Panc1 (cell line): ENCODE measurements at regions not wholly inside any gene's neighbourhood (a gene's known extent, or its start where the extent isn't known, plus 50 kb on each side); places are given as distances from the start of the nearest gene placed in this dataset.

Experiments used
- ATAC-seq: fragments of 200-7000 bp; cut with Tn5 transposase; 2 replicates; pipeline ENCODE4 v1.9.1; 2020; ENCODE audit warnings: mild to moderate bottlenecking, moderate library complexity
- BruUV-seq: library from RNA; stranded (reverse); fragments of 400-500 nt; replicated peaks from 2 replicates; lab custom pipeline; 2021; lab: Mats Ljungman, UMichigan
- CTCF ChIA-PET: fragments of 300-600 bp; sonication (Branson Sonifier 250); formaldehyde crosslinking; loops from one replicate; lab custom pipeline; 2022; ENCODE audit warnings: antibody characterized with exemption; lab: Charles Lee
- POLR2A ChIA-PET: fragments of 300-600 bp; sonication (Branson Sonifier 250); formaldehyde crosslinking; loops from one replicate; lab custom pipeline; 2022; ENCODE audit warnings: antibody characterized with exemption; lab: Charles Lee
- DNase-seq: peaks from one replicate; pipeline ENCODE4 v3.0.0-alpha.2; 2010; ENCODE audit warnings: low read depth, low spot score
- H3K27ac ChIP-seq: 2 replicates; pipeline ENCODE4 v1.5.1; 2011; ENCODE audit warnings: mild to moderate bottlenecking, low read length, inconsistent platforms
- H3K27me3 ChIP-seq: fragments of 200-500 bp; sonication (Bioruptor generic); 2 replicates; pipeline ENCODE4 v1.6.0; 2014; ENCODE audit warnings: low read length, inconsistent platforms; ENCODE audit not compliant: control insufficient read depth, insufficient read depth
- H3K36me3 ChIP-seq: fragments of 200-500 bp; sonication (Bioruptor generic); 2 replicates; pipeline ENCODE4 v1.5.1; 2014; ENCODE audit warnings: inconsistent platforms, mild to moderate bottlenecking, low read length, moderate library complexity; ENCODE audit not compliant: control insufficient read depth, insufficient read depth
- H3K4me1 ChIP-seq: 2 replicates; pipeline ENCODE4 v1.5.1; 2011; ENCODE audit warnings: inconsistent platforms, mild to moderate bottlenecking, low read length, moderate library complexity; ENCODE audit not compliant: control insufficient read depth, insufficient read depth
- H3K4me3 ChIP-seq, 2 experiments: 2 replicates each; pipeline ENCODE4 v1.5.1; 2011 to 2012; ENCODE audit warnings: low read depth in 2 of 2, low read length in 2 of 2, mild to moderate bottlenecking in 2 of 2, inconsistent platforms in 1 of 2, moderate library complexity in 1 of 2
- H3K9me3 ChIP-seq: fragments of 200-500 bp; sonication (Bioruptor generic); 2 replicates; pipeline ENCODE4 v1.5.1; 2014; ENCODE audit warnings: low read depth, mild to moderate bottlenecking, inconsistent platforms, low read length, moderate library complexity; ENCODE audit not compliant: control insufficient read depth, insufficient read depth
- CTCF ChIP-seq: fragments of 450-650 bp; IDR thresholded peaks from 2 replicates; pipeline ENCODE4 v1.5.1; 2017; ENCODE audit warnings: mild to moderate bottlenecking
- POLR2AphosphoS5 ChIP-seq: IDR thresholded peaks from 2 replicates; pipeline ENCODE4 v1.6.1; 2012; ENCODE audit warnings: mild to moderate bottlenecking, low read depth, low read length, moderate library complexity
- REST ChIP-seq, 2 experiments: IDR thresholded peaks; 2 replicates each; pipeline ENCODE4 v1.6.1; 2011 to 2012; ENCODE audit warnings: low read depth in 2 of 2, control low read depth in 1 of 2, low read length in 1 of 2, mild to moderate bottlenecking in 1 of 2, moderate library complexity in 1 of 2; ENCODE audit not compliant: insufficient read depth in 1 of 2
- SIN3A ChIP-seq: IDR thresholded peaks from 2 replicates; pipeline ENCODE4 v1.6.1; 2012; ENCODE audit warnings: low read depth, mild to moderate bottlenecking, low read length, moderate library complexity, borderline replicate concordance; ENCODE audit not compliant: insufficient read depth
- TCF7L2 ChIP-seq: IDR thresholded peaks from 2 replicates; pipeline ENCODE4 v1.6.1; 2011; ENCODE audit warnings: mild to moderate bottlenecking, low read depth, low read length, inconsistent platforms
- in situ Hi-C: cut with HindIII; loops from 2 replicates; pipeline ENCODE4 v1.10.0; 2016; ENCODE audit warnings: low sequenced_read_pairs, low pct_unique_long_range_greater_than_20kb
- intact Hi-C: fragments of 100-400 bp; cut with micrococcal nuclease; formaldehyde crosslinking; loops from one replicate; pipeline ENCODE4 v1.10.0; 2022; ENCODE audit not compliant: unreplicated experiment

GRCh38 chr15:93517176-93517575 is 428.2 kb upstream of the RGMA start:
- no peak for DNase-seq
- in situ Hi-C loops, result no loop called here
- Histone ChIP-seq H3K9me3 (no peaks in the 10 kb centered on the region), H3K4me1 (no peaks in the 10 kb centered on the region), H3K27me3 (no peaks in the 10 kb centered on the region), H3K4me3 (no peak overlapping the region), H3K27ac (no peak overlapping the region), H3K36me3 (no peaks in the 10 kb centered on the region)
- TF ChIP-seq POLR2AphosphoS5, result no peak
- TF ChIP-seq SIN3A, result no peak
- no peak for TF ChIP-seq REST (IDR thresholded peaks at IDR 0.05; ENCODE audit: insufficient read depth in 1 of 2, low read depth in 2 of 2, low read length in 1 of 2)
- no peak for TF ChIP-seq TCF7L2
- no peak for TF ChIP-seq CTCF
- no peak for ATAC-seq
- ChIA-PET CTCF (no interaction called here), POLR2A (no interaction called here)
- BruUV-seq, result no TSS peak
- intact Hi-C loops, result no loop called here

- ChIA-PET CTCF (no interaction called here), POLR2A (no interaction called here)
- ATAC-seq (no peak), DNase-seq (no peak)
- no peaks in the 10 kb centered on the region for H3K27me3 ChIP-seq
- H3K9me3 ChIP-seq, result no peaks in the 10 kb centered on the region
- no peaks in the 10 kb centered on the region for H3K4me1 ChIP-seq
- no peak for TF ChIP-seq TCF7L2
- no peak for TF ChIP-seq REST (IDR thresholded peaks at IDR 0.05; ENCODE audit: insufficient read depth in 1 of 2, low read depth in 2 of 2, low read length in 1 of 2)
- TF ChIP-seq SIN3A, result no peak
- no peak for TF ChIP-seq CTCF
- TF ChIP-seq POLR2AphosphoS5, result no peak
- in situ Hi-C loops (no loop called here), intact Hi-C loops (no loop called here)
- BruUV-seq, result no TSS peak
- H3K36me3 ChIP-seq, result no peaks in the 10 kb centered on the region
- H3K27ac ChIP-seq, result no peak overlapping the region
- no peak overlapping the region for H3K4me3 ChIP-seq
Measured at GRCh38 chr15:93515256-93516051, 426.4 kb upstream of the RGMA start.
